Nephron (organoid): ENCODE measurements at regions not wholly inside any gene's neighbourhood (a gene's known extent, or its start where the extent isn't known, plus 50 kb on each side); places are given as distances from the start of the nearest gene placed in this dataset.

ENCODE experiments used
- H3K27ac Mint-ChIP-seq, 3 experiments: 2 replicates each; pipeline ENCODE4 v1.8.0; 2020; ENCODE audit warnings: mixed read lengths in 3 of 3, mild to moderate bottlenecking in 2 of 3, moderate library complexity in 1 of 3
- H3K27me3 Mint-ChIP-seq: 2 replicates; pipeline ENCODE4 v1.8.0; 2021; ENCODE audit warnings: low read depth, mild to moderate bottlenecking, moderate library complexity, mixed read lengths
- H3K36me3 Mint-ChIP-seq: 2 replicates; pipeline ENCODE4 v1.8.0; 2020; ENCODE audit warnings: low read depth, mixed read lengths
- H3K4me1 Mint-ChIP-seq: 2 replicates; pipeline ENCODE4 v1.8.0; 2020; ENCODE audit warnings: mixed read lengths
- H3K4me3 Mint-ChIP-seq, 3 experiments: 2 replicates each; pipeline ENCODE4 v1.8.0; 2020; ENCODE audit warnings: mild to moderate bottlenecking in 3 of 3, mixed read lengths in 3 of 3, moderate library complexity in 2 of 3
- H3K9me3 Mint-ChIP-seq: 2 replicates; pipeline ENCODE4 v1.8.0; 2020; ENCODE audit warnings: mixed read lengths
- CTCF ChIP-seq, 3 experiments: fragments of 200-600 bp; sonication (generic); IDR thresholded peaks; one replicate each; pipeline ENCODE4 v1.5.0; 2021; ENCODE audit warnings: antibody characterized with exemption in 3 of 3; ENCODE audit not compliant: unreplicated experiment in 3 of 3

GRCh38 chr13:89740994-89741685 is 1606.3 kb upstream of the MIR17HG start:
- H3K4me1 Mint-ChIP-seq = peaks cover under 1% of the 10 kb centered on the region
- H3K9me3 Mint-ChIP-seq = no peaks in the 10 kb centered on the region
- H3K27me3 Mint-ChIP-seq = no peaks in the 10 kb centered on the region
- TF ChIP-seq CTCF (IDR thresholded peaks at IDR 0.05; ENCODE audit: unreplicated experiment in 3 of 3) = no peak
- H3K36me3 Mint-ChIP-seq = no peaks in the 10 kb centered on the region
- H3K27ac Mint-ChIP-seq = no peak overlapping the region
- H3K4me3 Mint-ChIP-seq = no peak overlapping the region

- Mint-ChIP-seq H3K27ac (no peak overlapping the region), H3K4me1 (peaks cover 14% of the 10 kb centered on the region), H3K4me3 (no peak overlapping the region), H3K9me3 (no peaks in the 10 kb centered on the region), H3K27me3 (no peaks in the 10 kb centered on the region), H3K36me3 (no peaks in the 10 kb centered on the region)
- no peak for TF ChIP-seq CTCF (IDR thresholded peaks at IDR 0.05; ENCODE audit: unreplicated experiment in 3 of 3)
These were observed 1600.9 kb upstream of the MIR17HG start for GRCh38 chr13:89746554-89746953.

GRCh38 chr13:89748716-89749115 is 1598.8 kb upstream of the MIR17HG start:
- Mint-ChIP-seq H3K4me3 (no peak overlapping the region), H3K27me3 (no peaks in the 10 kb centered on the region), H3K4me1 (peaks cover 14% of the 10 kb centered on the region), H3K27ac (no peak overlapping the region), H3K9me3 (no peaks in the 10 kb centered on the region), H3K36me3 (no peaks in the 10 kb centered on the region)
- no peak for TF ChIP-seq CTCF (IDR thresholded peaks at IDR 0.05; ENCODE audit: unreplicated experiment in 3 of 3)

GRCh38 chr13:89749888-89750287 is 1597.6 kb upstream of the MIR17HG start:
- Mint-ChIP-seq H3K4me3 (no peak overlapping the region), H3K27ac (no peak overlapping the region), H3K27me3 (no peaks in the 10 kb centered on the region), H3K4me1 (peaks cover 14% of the 10 kb centered on the region), H3K9me3 (no peaks in the 10 kb centered on the region), H3K36me3 (no peaks in the 10 kb centered on the region)
- no peak for TF ChIP-seq CTCF (IDR thresholded peaks at IDR 0.05; ENCODE audit: unreplicated experiment in 3 of 3)

- H3K27ac Mint-ChIP-seq = no peak overlapping the region
- H3K36me3 Mint-ChIP-seq = no peaks in the 10 kb centered on the region
- TF ChIP-seq CTCF (IDR thresholded peaks at IDR 0.05; ENCODE audit: unreplicated experiment in 3 of 3) = no peak
- no peaks in the 10 kb centered on the region for H3K27me3 Mint-ChIP-seq
- H3K9me3 Mint-ChIP-seq = no peaks in the 10 kb centered on the region
- H3K4me1 Mint-ChIP-seq = peaks cover 14% of the 10 kb centered on the region
- H3K4me3 Mint-ChIP-seq = no peak overlapping the region
These were observed 1597.1 kb upstream of the MIR17HG start for GRCh38 chr13:89750371-89750770.

- TF ChIP-seq CTCF (IDR thresholded peaks at IDR 0.05; ENCODE audit: unreplicated experiment in 3 of 3) = no peak
- H3K27ac Mint-ChIP-seq = no peak overlapping the region
- H3K9me3 Mint-ChIP-seq = peaks cover 3% of the 10 kb centered on the region
- peaks cover 10% of the 10 kb centered on the region for H3K4me1 Mint-ChIP-seq
- no peaks in the 10 kb centered on the region for H3K36me3 Mint-ChIP-seq
- H3K4me3 Mint-ChIP-seq = no peak overlapping the region
- H3K27me3 Mint-ChIP-seq = no peaks in the 10 kb centered on the region
These were observed 1596.0 kb upstream of the MIR17HG start for GRCh38 chr13:89751432-89751930.
